DND-41 (cell line): ENCODE measurements at regions not wholly inside any gene's neighbourhood (a gene's known extent, or its start where the extent isn't known, plus 50 kb on each side); places are given as distances from the start of the nearest gene placed in this dataset.

Experiments
- ATAC-seq: fragments of 200-7000 bp; cut with Tn5 transposase; 3 replicates; pipeline ENCODE4 v1.9.1; 2021; ENCODE audit warnings: low read depth; ENCODE audit not compliant: insufficient read depth
- DNase-seq: peaks from one replicate; pipeline ENCODE4 v3.0.0-alpha.2; 2020
- H2AFZ ChIP-seq: 2 replicates; pipeline ENCODE4 v1.6.0; 2012; ENCODE audit warnings: low read depth, low read length
- H3K27ac ChIP-seq: 2 replicates; pipeline ENCODE4 v1.5.1; 2012; ENCODE audit warnings: low read length, inconsistent platforms
- H3K27me3 ChIP-seq: fragments of 200-600 bp; sonication (generic); 2 replicates; pipeline ENCODE4 v1.6.0; 2012; ENCODE audit warnings: low read length, mild to moderate bottlenecking, inconsistent platforms; ENCODE audit not compliant: insufficient read depth, poor library complexity
- H3K36me3 ChIP-seq: 2 replicates; pipeline ENCODE4 v1.5.1; 2012; ENCODE audit warnings: low read length, inconsistent platforms; ENCODE audit not compliant: insufficient read depth
- H3K4me1 ChIP-seq: 2 replicates; pipeline ENCODE4 v1.5.1; 2012; ENCODE audit warnings: mild to moderate bottlenecking, low read length; ENCODE audit not compliant: insufficient read depth
- H3K4me2 ChIP-seq: 2 replicates; pipeline ENCODE4 v1.6.0; 2012; ENCODE audit warnings: mild to moderate bottlenecking, moderate library complexity, low read length, inconsistent platforms; ENCODE audit not compliant: insufficient read depth
- H3K4me3 ChIP-seq, 2 experiments: fragments of 200-600 bp in 1 of 2; shearing (Covaris generic) in 1 of 2; 2 replicates each; pipeline ENCODE4 v1.5.1; 2012 to 2016; ENCODE audit warnings: inconsistent platforms in 2 of 2, low read length in 2 of 2, mild to moderate bottlenecking in 2 of 2, low read depth in 1 of 2, moderate library complexity in 1 of 2
- H3K79me2 ChIP-seq: 2 replicates; pipeline ENCODE4 v1.6.0; 2012; ENCODE audit warnings: low read length, inconsistent platforms; ENCODE audit not compliant: insufficient read depth
- H3K9ac ChIP-seq: 2 replicates; pipeline ENCODE4 v1.6.0; 2012; ENCODE audit warnings: low read depth, mild to moderate bottlenecking, inconsistent platforms, low read length, moderate library complexity
- H3K9me3 ChIP-seq: 2 replicates; pipeline ENCODE4 v1.5.1; 2012; ENCODE audit warnings: low read length, moderate library complexity, mild to moderate bottlenecking, inconsistent platforms; ENCODE audit not compliant: insufficient read depth, severe bottlenecking
- H4K20me1 ChIP-seq: 2 replicates; pipeline ENCODE4 v1.6.0; 2012; ENCODE audit warnings: low read length; ENCODE audit not compliant: insufficient read depth
- CTCF ChIP-seq: IDR thresholded peaks from 2 replicates; pipeline ENCODE4 v1.5.1; 2012; ENCODE audit warnings: borderline replicate concordance, low read length, moderate library complexity, mild to moderate bottlenecking; ENCODE audit not compliant: poor library complexity, severe bottlenecking; ENCODE audit errors: extremely low read depth
- EZH2 ChIP-seq: IDR thresholded peaks from 3 replicates; pipeline ENCODE4 v1.6.1; 2012; ENCODE audit warnings: borderline replicate concordance, low read depth, mild to moderate bottlenecking, moderate library complexity, low read length, inconsistent platforms; ENCODE audit not compliant: severe bottlenecking

- no peak overlapping the region for H3K27ac ChIP-seq
- no peaks in the 10 kb centered on the region for H4K20me1 ChIP-seq
- no peak overlapping the region for H3K4me2 ChIP-seq
- H3K27me3 ChIP-seq: peaks cover 4% of the 10 kb centered on the region
- no peaks in the 10 kb centered on the region for H3K4me1 ChIP-seq
- ATAC-seq: no peak
- H2AFZ ChIP-seq: no peak overlapping the region
- H3K36me3 ChIP-seq: no peaks in the 10 kb centered on the region
- no peaks in the 10 kb centered on the region for H3K9me3 ChIP-seq
- no peak overlapping the region for H3K9ac ChIP-seq
- DNase-seq: no peak
- no peaks in the 10 kb centered on the region for H3K79me2 ChIP-seq
- no peak overlapping the region for H3K4me3 ChIP-seq
- TF ChIP-seq CTCF (no peak), EZH2 (no peak)
Measured at GRCh38 chr20:56826705-56827665, 197.9 kb downstream of the TFAP2C start.

- DNase-seq (no peak), ATAC-seq (no peak)
- no peak for TF ChIP-seq CTCF
- no peak for TF ChIP-seq EZH2
- H3K27me3 ChIP-seq: peaks cover 4% of the 10 kb centered on the region
- no peaks in the 10 kb centered on the region for H3K4me1 ChIP-seq
- H3K27ac ChIP-seq: no peak overlapping the region
- H3K4me2 ChIP-seq: no peak overlapping the region
- no peaks in the 10 kb centered on the region for H4K20me1 ChIP-seq
- no peaks in the 10 kb centered on the region for H3K9me3 ChIP-seq
- no peaks in the 10 kb centered on the region for H3K36me3 ChIP-seq
- no peak overlapping the region for H2AFZ ChIP-seq
- H3K9ac ChIP-seq: no peak overlapping the region
- no peak overlapping the region for H3K4me3 ChIP-seq
- H3K79me2 ChIP-seq: no peaks in the 10 kb centered on the region
Measured at GRCh38 chr20:56827763-56828162, 198.7 kb downstream of the TFAP2C start.

GRCh38 chr20:56828402-56828801, 199.3 kb downstream of the TFAP2C start:
- H4K20me1 ChIP-seq: no peaks in the 10 kb centered on the region
- H3K27me3 ChIP-seq: peaks cover 4% of the 10 kb centered on the region
- no peak overlapping the region for H3K9ac ChIP-seq
- no peaks in the 10 kb centered on the region for H3K36me3 ChIP-seq
- no peaks in the 10 kb centered on the region for H3K9me3 ChIP-seq
- no peak for DNase-seq
- H3K4me1 ChIP-seq: no peaks in the 10 kb centered on the region
- H3K79me2 ChIP-seq: no peaks in the 10 kb centered on the region
- no peak overlapping the region for H3K27ac ChIP-seq
- TF ChIP-seq EZH2 (no peak), CTCF (no peak)
- no peak overlapping the region for H2AFZ ChIP-seq
- ATAC-seq: no peak
- H3K4me2 ChIP-seq: no peak overlapping the region
- H3K4me3 ChIP-seq: no peak overlapping the region
